ENCODE measurements at regions not wholly inside any gene's neighbourhood (a gene's known extent, or its start where the extent isn't known, plus 50 kb on each side); places are given as distances from the start of the nearest gene placed in this dataset.

- Histone ChIP-seq H3K4me1 (ENCODE audit: insufficient read depth, low read length) (peaks cover 17% of the 10 kb centered on the region), H3K4me2 (ENCODE audit: insufficient read depth, low read length) (no peak overlapping the region), H3K79me2 (ENCODE audit: insufficient read depth, low read length) (no peaks in the 10 kb centered on the region), H3K9me3 (ENCODE audit: insufficient read depth, low read length, severe bottlenecking) (no peaks in the 10 kb centered on the region), H3K4me3 (ENCODE audit: low read depth in 1 of 2, low read length in 2 of 2) (no peak overlapping the region), H3K27me3 (ENCODE audit: insufficient read depth, low read length, poor library complexity) (peaks cover 77% of the 10 kb centered on the region), H2AFZ (ENCODE audit: low read depth, low read length) (no peak overlapping the region), H4K20me1 (ENCODE audit: insufficient read depth, low read length) (0 out of 2 replicates have a peak, but pooled peaks cover 3% of the 10 kb centered on the region), H3K36me3 (ENCODE audit: insufficient read depth, low read length) (no peaks in the 10 kb centered on the region), H3K9ac (ENCODE audit: low read depth, low read length) (no peak overlapping the region), H3K27ac (ENCODE audit: low read length) (no peak overlapping the region)
- TF ChIP-seq CTCF (IDR thresholded peaks at IDR 0.05; ENCODE audit: borderline replicate concordance, extremely low read depth, low read length, poor library complexity, severe bottlenecking) = no peak
- no peak for TF ChIP-seq EZH2 (IDR thresholded peaks at IDR 0.05; ENCODE audit: borderline replicate concordance, low read depth, low read length, severe bottlenecking)
- no peak for ATAC-seq (ENCODE audit: insufficient read depth, low read depth)
- no peak for DNase-seq
Observed at GRCh38 chr3:194075088-194075615, 60.8 kb upstream of the HES1 start.

GRCh38 chr3:194075802-194076460, 60.0 kb upstream of the HES1 start:
- ATAC-seq (ENCODE audit: insufficient read depth, low read depth) = no peak

DNA sequence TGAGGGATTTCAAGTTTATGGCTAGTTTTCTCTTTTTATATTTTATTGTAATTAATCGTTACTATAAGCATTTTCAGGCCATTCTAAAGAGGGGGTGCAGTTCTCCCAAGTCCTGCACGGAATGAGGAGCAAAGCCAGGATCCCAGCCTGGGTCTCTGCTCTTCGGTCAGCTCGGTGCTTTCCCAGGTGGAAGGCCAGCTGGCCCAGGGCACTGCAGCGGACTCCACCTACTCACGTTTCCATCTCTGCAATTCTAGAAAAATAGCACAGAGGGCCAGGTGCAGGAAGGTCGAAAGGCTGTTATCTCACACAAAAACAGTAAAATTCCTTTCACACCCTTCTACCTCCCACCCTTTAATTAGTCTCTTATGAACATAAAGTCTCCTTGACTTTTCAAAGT, 59.5 kb upstream of the HES1 start:
- H3K36me3 ChIP-seq (ENCODE audit: insufficient read depth, low read length) = no peaks in the 10 kb centered on the region
- no peak overlapping the region for H2AFZ ChIP-seq (ENCODE audit: low read depth, low read length)
- peaks cover 69% of the 10 kb centered on the region for H3K27me3 ChIP-seq (ENCODE audit: insufficient read depth, low read length, poor library complexity)
- H3K4me1 ChIP-seq (ENCODE audit: insufficient read depth, low read length) = peaks cover 6% of the 10 kb centered on the region
- H3K4me3 ChIP-seq (ENCODE audit: low read depth in 1 of 2, low read length in 2 of 2) = no peak overlapping the region
- TF ChIP-seq CTCF (IDR thresholded peaks at IDR 0.05; ENCODE audit: borderline replicate concordance, extremely low read depth, low read length, poor library complexity, severe bottlenecking) = no peak
- no peak for TF ChIP-seq EZH2 (IDR thresholded peaks at IDR 0.05; ENCODE audit: borderline replicate concordance, low read depth, low read length, severe bottlenecking)
- no peak overlapping the region for H3K27ac ChIP-seq (ENCODE audit: low read length)
- no peak overlapping the region for H3K4me2 ChIP-seq (ENCODE audit: insufficient read depth, low read length)
- no peak overlapping the region for H3K9ac ChIP-seq (ENCODE audit: low read depth, low read length)
- H3K79me2 ChIP-seq (ENCODE audit: insufficient read depth, low read length) = no peaks in the 10 kb centered on the region
- H3K9me3 ChIP-seq (ENCODE audit: insufficient read depth, low read length, severe bottlenecking) = no peaks in the 10 kb centered on the region
- no peak for DNase-seq
- no peak for ATAC-seq (ENCODE audit: insufficient read depth, low read depth)
- 0 out of 2 replicates have a peak, but pooled peaks cover 3% of the 10 kb centered on the region for H4K20me1 ChIP-seq (ENCODE audit: insufficient read depth, low read length)

More at GRCh38 chr3:194075802-194076460, 60.0 kb upstream of the HES1 start:
- DNase-seq = no peak
- Histone ChIP-seq H3K4me1 (ENCODE audit: insufficient read depth, low read length) (peaks cover 11% of the 10 kb centered on the region), H4K20me1 (ENCODE audit: insufficient read depth, low read length) (0 out of 2 replicates have a peak, but pooled peaks cover 3% of the 10 kb centered on the region), H3K4me2 (ENCODE audit: insufficient read depth, low read length) (no peak overlapping the region), H3K79me2 (ENCODE audit: insufficient read depth, low read length) (no peaks in the 10 kb centered on the region), H2AFZ (ENCODE audit: low read depth, low read length) (no peak overlapping the region), H3K9ac (ENCODE audit: low read depth, low read length) (no peak overlapping the region), H3K27ac (ENCODE audit: low read length) (no peak overlapping the region), H3K27me3 (ENCODE audit: insufficient read depth, low read length, poor library complexity) (peaks cover 70% of the 10 kb centered on the region), H3K36me3 (ENCODE audit: insufficient read depth, low read length) (no peaks in the 10 kb centered on the region), H3K4me3 (ENCODE audit: low read depth in 1 of 2, low read length in 2 of 2) (no peak overlapping the region), H3K9me3 (ENCODE audit: insufficient read depth, low read length, severe bottlenecking) (no peaks in the 10 kb centered on the region)
- TF ChIP-seq CTCF (IDR thresholded peaks at IDR 0.05; ENCODE audit: borderline replicate concordance, extremely low read depth, low read length, poor library complexity, severe bottlenecking) (no peak), EZH2 (IDR thresholded peaks at IDR 0.05; ENCODE audit: borderline replicate concordance, low read depth, low read length, severe bottlenecking) (no peak)
